Upper lobe of right lung (tissue), 1 donor: ENCODE measurements at regions not wholly inside any gene's neighbourhood (a gene's known extent, or its start where the extent isn't known, plus 50 kb on each side); places are given as distances from the start of the nearest gene placed in this dataset.

Experiments
- ATAC-seq: fragments of 200-7000 bp; cut with Tn5 transposase; one replicate; pipeline ENCODE4 v1.9.1; 2020; ENCODE audit warnings: mild to moderate bottlenecking, moderate library complexity
- DNase-seq: peaks from one replicate; pipeline ENCODE4 v3.0.0-alpha.2; 2020
- H3K27ac ChIP-seq: fragments of 200-600 bp; one replicate; pipeline ENCODE4 v1.8.0; 2022
- H3K27me3 ChIP-seq: fragments of 200-600 bp; one replicate; pipeline ENCODE4 v1.8.0; 2022; ENCODE audit warnings: mild to moderate bottlenecking
- H3K36me3 ChIP-seq: fragments of 200-600 bp; one replicate; pipeline ENCODE4 v1.8.0; 2022
- H3K4me1 ChIP-seq: fragments of 200-600 bp; one replicate; pipeline ENCODE4 v1.8.0; 2022
- H3K4me3 ChIP-seq: fragments of 200-600 bp; one replicate; pipeline ENCODE4 v1.8.0; 2022; ENCODE audit warnings: mild to moderate bottlenecking
- H3K9me3 ChIP-seq: fragments of 200-600 bp; one replicate; pipeline ENCODE4 v1.8.0; 2022
- CTCF ChIP-seq: fragments of 200-600 bp; IDR thresholded peaks from one replicate; pipeline ENCODE4 v1.8.0; 2022; ENCODE audit warnings: antibody characterized with exemption
- intact Hi-C: fragments of 100-400 bp; cut with DNase I; formaldehyde crosslinking; loops from one replicate; pipeline ENCODE4 v1.11.0; 2022
- donor health status: DM: no; HTN: yes; CAD: no; lungs with severe emphysema.

- Histone ChIP-seq H3K27ac (no peak overlapping the region), H3K27me3 (no peaks in the 10 kb centered on the region), H3K4me3 (no peak overlapping the region), H3K36me3 (no peaks in the 10 kb centered on the region), H3K9me3 (no peaks in the 10 kb centered on the region), H3K4me1 (no peaks in the 10 kb centered on the region)
- intact Hi-C loops, result no loop called here
- DNase-seq, result no peak
- no peak for TF ChIP-seq CTCF
- no peak for ATAC-seq
Measured at GRCh38 chr18:64992654-64993053, 758.2 kb upstream of the CDH7 start.

- DNase-seq (no peak), ATAC-seq (no peak)
- intact Hi-C loops, result no loop called here
- Histone ChIP-seq H3K36me3 (no peaks in the 10 kb centered on the region), H3K4me1 (no peaks in the 10 kb centered on the region), H3K9me3 (no peaks in the 10 kb centered on the region), H3K27ac (no peak overlapping the region), H3K4me3 (no peak overlapping the region), H3K27me3 (no peaks in the 10 kb centered on the region)
- no peak for TF ChIP-seq CTCF
Measured at GRCh38 chr18:64991102-64991501, 759.7 kb upstream of the CDH7 start.

- intact Hi-C loops, result no loop called here
- no peaks in the 10 kb centered on the region for H3K9me3 ChIP-seq
- no peaks in the 10 kb centered on the region for H3K36me3 ChIP-seq
- H3K27ac ChIP-seq, result no peak overlapping the region
- DNase-seq (no peak), ATAC-seq (no peak)
- H3K4me3 ChIP-seq, result no peak overlapping the region
- TF ChIP-seq CTCF, result no peak
- no peaks in the 10 kb centered on the region for H3K27me3 ChIP-seq
- H3K4me1 ChIP-seq, result no peaks in the 10 kb centered on the region
Measured at GRCh38 chr18:64986906-64987495, 763.8 kb upstream of the CDH7 start.

GRCh38 chr18:64983497-64984238 lies 767.1 kb upstream of the CDH7 start:
- H3K9me3 ChIP-seq, result no peaks in the 10 kb centered on the region
- no peak overlapping the region for H3K4me3 ChIP-seq
- H3K36me3 ChIP-seq, result no peaks in the 10 kb centered on the region
- no peak for ATAC-seq
- no peak for DNase-seq
- no peaks in the 10 kb centered on the region for H3K27me3 ChIP-seq
- TF ChIP-seq CTCF, result no peak
- no peaks in the 10 kb centered on the region for H3K4me1 ChIP-seq
- no peak overlapping the region for H3K27ac ChIP-seq
- intact Hi-C loops, result no loop called here

GRCh38 chr18:64982414-64983055 lies 768.3 kb upstream of the CDH7 start:
- intact Hi-C loops, result no loop called here
- H3K4me3 ChIP-seq, result no peak overlapping the region
- no peak for TF ChIP-seq CTCF
- DNase-seq, result no peak
- no peak overlapping the region for H3K27ac ChIP-seq
- H3K27me3 ChIP-seq, result no peaks in the 10 kb centered on the region
- H3K36me3 ChIP-seq, result no peaks in the 10 kb centered on the region
- no peaks in the 10 kb centered on the region for H3K9me3 ChIP-seq
- no peak for ATAC-seq
- H3K4me1 ChIP-seq, result no peaks in the 10 kb centered on the region
